H1 (cell line): ENCODE measurements at regions not wholly inside any gene's neighbourhood (a gene's known extent, or its start where the extent isn't known, plus 50 kb on each side); places are given as distances from the start of the nearest gene placed in this dataset.

Experiments used
- CTCF ChIA-PET: fragments of 300-600 bp; sonication (Branson Sonifier 250); formaldehyde crosslinking; loops from one replicate; lab custom pipeline; 2021; ENCODE audit not compliant: partially characterized antibody; lab: Charles Lee
- POLR2A ChIA-PET: fragments of 300-600 bp; sonication (Branson Sonifier 250); formaldehyde crosslinking; loops from one replicate; lab custom pipeline; 2021; ENCODE audit warnings: inconsistent platforms; ENCODE audit not compliant: partially characterized antibody; lab: Charles Lee
- DNase-seq, 2 experiments: peaks; one replicate each; pipeline versions ENCODE4 v3.0.0 to v3.0.0-alpha.2; 2010 to 2022; ENCODE audit warnings: low spot score in 2 of 2, low read depth in 1 of 2, mixed read lengths in 1 of 2
- FAIRE-seq: peaks from 2 replicates; lab custom pipeline; 2011; peaks lifted over from hg19 to GRCh38; lab: Jason Lieb, UNC
- H2AFZ ChIP-seq: 2 replicates; pipeline ENCODE4 v1.8.1; 2012; ENCODE audit warnings: low read length, inconsistent platforms
- H2AK5ac ChIP-seq: 2 replicates; pipeline ENCODE4 v1.6.1; 2013; ENCODE audit warnings: low read depth, low read length
- H2BK120ac ChIP-seq: replicated peaks from 2 replicates; pipeline ENCODE3; 2013; ENCODE audit warnings: low read depth, low read length, inconsistent platforms
- H2BK12ac ChIP-seq: 2 replicates; pipeline ENCODE4 v1.6.1; 2013; ENCODE audit warnings: low read depth, low read length
- H2BK15ac ChIP-seq: 2 replicates; pipeline ENCODE4 v1.6.1; 2013; ENCODE audit warnings: low read length
- H2BK20ac ChIP-seq: 2 replicates; pipeline ENCODE4 v1.6.1; 2013; ENCODE audit warnings: low read length
- H2BK5ac ChIP-seq: 2 replicates; pipeline ENCODE4 v1.6.1; 2013; ENCODE audit warnings: low read depth, low read length
- H3K14ac ChIP-seq: 2 replicates; pipeline ENCODE4 v1.6.1; 2013; ENCODE audit warnings: inconsistent platforms; ENCODE audit not compliant: insufficient read length
- H3K18ac ChIP-seq: 2 replicates; pipeline ENCODE4 v1.6.1; 2013; ENCODE audit warnings: low read length; ENCODE audit errors: extremely low read depth
- H3K23ac ChIP-seq: 2 replicates; pipeline ENCODE4 v1.6.1; 2013; ENCODE audit warnings: inconsistent platforms; ENCODE audit not compliant: insufficient read length
- H3K23me2 ChIP-seq: 2 replicates; pipeline ENCODE4 v1.6.1; 2013; ENCODE audit warnings: low read depth, low read length
- H3K27ac ChIP-seq: 2 replicates; pipeline ENCODE4 v1.6.1; 2011; ENCODE audit warnings: low read depth, low read length, inconsistent platforms
- H3K27me3 ChIP-seq, 4 experiments: replicated peaks in 1 of 4; 1 replicate in 1 of 4; 2 replicates in 3 of 4; pipeline versions ENCODE4 v1.6.1 to v1.8.1; 2011 to 2013; ENCODE audit warnings: low read length in 3 of 4, mild to moderate bottlenecking in 3 of 4, inconsistent platforms in 2 of 4, mixed read lengths in 2 of 4, moderate library complexity in 1 of 4; ENCODE audit not compliant: control insufficient read depth in 3 of 4, insufficient read depth in 3 of 4; ENCODE audit errors: extremely low read depth in 1 of 4
- H3K36me3 ChIP-seq, 4 experiments: 2 replicates each; pipeline versions ENCODE4 v1.6.1 to v1.8.1; 2011 to 2013; ENCODE audit warnings: mild to moderate bottlenecking in 4 of 4, low read length in 3 of 4, moderate library complexity in 2 of 4, control low read depth in 1 of 4, inconsistent platforms in 1 of 4; ENCODE audit not compliant: insufficient read depth in 4 of 4, control insufficient read depth in 2 of 4
- H3K4ac ChIP-seq: replicated peaks from 2 replicates; pipeline ENCODE3; 2013; ENCODE audit warnings: low read length, low read depth, mixed read lengths, inconsistent platforms; ENCODE audit not compliant: insufficient read length
- H3K4me1 ChIP-seq, 4 experiments: replicated peaks in 1 of 4; 1 replicate in 1 of 4; 2 replicates in 3 of 4; pipeline versions ENCODE4 v1.6.1 to v1.8.1; 2011 to 2013; ENCODE audit warnings: low read length in 3 of 4, inconsistent platforms in 2 of 4, mixed read lengths in 1 of 4; ENCODE audit not compliant: insufficient read depth in 4 of 4, control insufficient read depth in 3 of 4
- H3K4me2 ChIP-seq, 2 experiments: 2 replicates each; pipeline versions ENCODE4 v1.6.1 to v1.8.1; 2011 to 2013; ENCODE audit warnings: low read depth in 2 of 2, low read length in 2 of 2, control low read depth in 1 of 2, inconsistent platforms in 1 of 2, mild to moderate bottlenecking in 1 of 2; ENCODE audit not compliant: insufficient read depth in 1 of 2
- H3K4me3 ChIP-seq, 4 experiments: fragments of 200-600, 300-600 bp in 1 of 4; sonication (generic), shearing (Covaris generic), sonication (Bioruptor Twin) in 1 of 4; 2 replicates each; pipeline versions ENCODE4 v1.5.1 to v1.8.1; 2011 to 2016; ENCODE audit warnings: low read length in 4 of 4, low read depth in 3 of 4, control low read depth in 2 of 4, inconsistent platforms in 2 of 4, mild to moderate bottlenecking in 2 of 4, mixed read lengths in 1 of 4, moderate library complexity in 1 of 4; ENCODE audit not compliant: insufficient read depth in 2 of 4; ENCODE audit errors: extremely low read depth in 1 of 4
- H3K56ac ChIP-seq: replicated peaks from 2 replicates; pipeline ENCODE3; 2013; ENCODE audit warnings: low read depth, mild to moderate bottlenecking, mixed read lengths, low read length, inconsistent platforms; ENCODE audit not compliant: insufficient read length
- H3K79me1 ChIP-seq: 2 replicates; pipeline ENCODE4 v1.6.1; 2013; ENCODE audit warnings: low read depth, low read length, control low read depth
- H3K79me2 ChIP-seq, 2 experiments: 2 replicates each; pipeline versions ENCODE4 v1.6.1 to v1.8.1; 2012 to 2013; ENCODE audit warnings: low read length in 2 of 2, mild to moderate bottlenecking in 2 of 2, inconsistent platforms in 1 of 2; ENCODE audit not compliant: insufficient read depth in 2 of 2, control insufficient read depth in 1 of 2
- H3K9ac ChIP-seq, 4 experiments: replicated peaks in 1 of 4; 1 replicate in 1 of 4; 2 replicates in 3 of 4; pipeline versions ENCODE4 v1.6.1 to v1.8.1; 2011 to 2013; ENCODE audit warnings: low read depth in 3 of 4, low read length in 3 of 4, control low read depth in 2 of 4, mild to moderate bottlenecking in 2 of 4, moderate library complexity in 2 of 4, inconsistent platforms in 1 of 4; ENCODE audit errors: extremely low read depth in 1 of 4
- H3K9me3 ChIP-seq, 2 experiments: 2 replicates each; pipeline versions ENCODE4 v1.6.1 to v1.8.1; 2012 to 2013; ENCODE audit warnings: mild to moderate bottlenecking in 2 of 2, moderate library complexity in 2 of 2, control low read depth in 1 of 2, inconsistent platforms in 1 of 2, low read depth in 1 of 2, low read length in 1 of 2, mixed read lengths in 1 of 2; ENCODE audit not compliant: insufficient read depth in 2 of 2
- H4K20me1 ChIP-seq, 2 experiments: replicated peaks in 1 of 2; 2 replicates each; pipeline versions ENCODE3 to v1.8.1; 2011 to 2013; ENCODE audit warnings: inconsistent platforms in 2 of 2, low read length in 2 of 2, mild to moderate bottlenecking in 1 of 2; ENCODE audit not compliant: insufficient read depth in 2 of 2, control insufficient read depth in 1 of 2
- H4K5ac ChIP-seq: 2 replicates; pipeline ENCODE4 v1.6.1; 2013; ENCODE audit warnings: low read length, low read depth, mixed read lengths, inconsistent platforms; ENCODE audit not compliant: insufficient read length
- H4K8ac ChIP-seq: 2 replicates; pipeline ENCODE4 v1.8.0; 2013; ENCODE audit warnings: mild to moderate bottlenecking, moderate library complexity, low read length, inconsistent platforms; ENCODE audit not compliant: insufficient read depth; ENCODE audit errors: extremely low read depth
- H4K91ac ChIP-seq: replicated peaks from 2 replicates; pipeline ENCODE3; 2013; ENCODE audit warnings: low read length, mixed read lengths, inconsistent platforms; ENCODE audit not compliant: insufficient read length
- CHD2 ChIP-seq: IDR thresholded peaks from 2 replicates; pipeline ENCODE4 v1.6.1; 2012; ENCODE audit warnings: low read length, improper control_type of control experiment
- KDM4A ChIP-seq: IDR thresholded peaks from one replicate; pipeline ENCODE4 v1.7.1; 2012; ENCODE audit warnings: low read depth, mild to moderate bottlenecking, moderate library complexity, low read length, inconsistent platforms; ENCODE audit not compliant: severe bottlenecking
- RFX5 ChIP-seq: IDR thresholded peaks from 2 replicates; pipeline ENCODE4 v1.6.1; 2011; ENCODE audit warnings: low read depth, low read length, improper control_type of control experiment, borderline replicate concordance
- WGBS, 2 experiments: shearing (Covaris generic) in 1 of 2; methylation state at CpG; one replicate each; pipeline versions ENCODE4 v1.1.6 to v1.1.7; 2013 to 2015; ENCODE audit warnings: low lambda C conversion rate in 2 of 2, mixed read lengths in 2 of 2, inconsistent platforms in 1 of 2, low coverage in 1 of 2, missing lambda C conversion rate in 1 of 2; ENCODE audit not compliant: insufficient replicate concordance in 2 of 2, insufficient coverage in 1 of 2, insufficient read length in 1 of 2; ENCODE audit errors: extremely low coverage in 1 of 2, missing lambda C conversion rate in 1 of 2; 5-methylcytosine and 5-hydroxymethylcytosine counted together

- Histone ChIP-seq H3K14ac (no peak overlapping the region), H3K9ac (no peak overlapping the region), H3K23ac (no peak overlapping the region), H3K4me3 (no peak overlapping the region), H2BK5ac (no peak overlapping the region), H4K8ac (no peak overlapping the region), H3K36me3 (no peaks in the 10 kb centered on the region), H2BK15ac (no peak overlapping the region), H3K56ac (no peak overlapping the region), H3K4ac (no peak overlapping the region), H2BK20ac (no peak overlapping the region), H3K27ac (no peak overlapping the region), H3K4me1 (no peaks in the 10 kb centered on the region), H3K9me3 (peaks cover 6 to 10% of the 10 kb centered on the region in 2 experiments; a peak in 2 of 4 replicates), H3K79me1 (no peaks in the 10 kb centered on the region), H4K5ac (no peak overlapping the region), H3K27me3 (no peaks in the 10 kb centered on the region), H3K18ac (no peak overlapping the region), H2AFZ (no peak overlapping the region)
- no peak for FAIRE-seq
- 86% methylated on average over 1 of the region's 1 CpG; no CpG with 5 or more reads in 1 of the 2 experiments for WGBS, 2 experiments
- no peak for TF ChIP-seq CHD2
- no peak for TF ChIP-seq RFX5
- no peak for TF ChIP-seq KDM4A
- TF ChIP-seq, all 59 proteins: peak for 0
- H2BK120ac ChIP-seq = no peak overlapping the region
- ChIA-PET POLR2A (no interaction called here), CTCF (interaction anchor here (1.1 to 2.2 kb wide), 2 partner anchors 19 to 55 kb away, joined by 3 to 8 read pairs; no protein-coding TSS in a partner anchor)
- H3K23me2 ChIP-seq = no peaks in the 10 kb centered on the region
- H4K20me1 ChIP-seq = no peaks in the 10 kb centered on the region
- no peak overlapping the region for H4K91ac ChIP-seq
- no peaks in the 10 kb centered on the region for H3K79me2 ChIP-seq
- no peak for DNase-seq
- no peak overlapping the region for H2AK5ac ChIP-seq
- no peak overlapping the region for H2BK12ac ChIP-seq
- no peak overlapping the region for H3K4me2 ChIP-seq
Observed at GRCh38 chr14:28356819-28357218, 409.8 kb upstream of the FOXG1 start.
